HCT116 (cell line): ENCODE measurements at regions not wholly inside any gene's neighbourhood (a gene's known extent, or its start where the extent isn't known, plus 50 kb on each side); places are given as distances from the start of the nearest gene placed in this dataset.
"Not testable (repeated sequence)": the region's sequence is repeated elsewhere in the genome, so short reads cannot be mapped to it uniquely, and the experiment has no call there.

Experiments
- ATAC-seq: fragments of 200-7000 bp; cut with Tn5 transposase; 2 replicates; pipeline ENCODE4 v1.9.1; 2020; ENCODE audit warnings: mild to moderate bottlenecking, moderate library complexity
- BruUV-seq: library from RNA; stranded (reverse); fragments of 400-500 nt; replicated peaks from 2 replicates; lab custom pipeline; 2021; lab: Mats Ljungman, UMichigan
- CTCF ChIA-PET: fragments of 300-600 bp; sonication (Branson Sonifier 250); formaldehyde crosslinking; loops from one replicate; lab custom pipeline; 2021; ENCODE audit warnings: antibody characterized with exemption; lab: Charles Lee
- POLR2A ChIA-PET: fragments of 300-600, 350-600 bp; sonication (Branson Sonifier 250); formaldehyde crosslinking; loops from one replicate; lab custom pipeline; 2021; ENCODE audit warnings: antibody characterized with exemption; lab: Charles Lee
- RAD21 ChIA-PET, 2 experiments: fragments of 300-600 bp; sonication (Branson Sonifier 250); formaldehyde crosslinking; loops; one replicate each; lab custom pipeline; 2023; ENCODE audit warnings: low total read pairs in 2 of 2; ENCODE audit not compliant: uncharacterized antibody in 2 of 2, unreplicated experiment in 2 of 2, low non-redundant PET in 1 of 2; lab: Charles Lee
- DNase-seq: peaks from one replicate; pipeline ENCODE4 v3.0.0-alpha.2; 2010; ENCODE audit warnings: low read depth, low spot score
- H2AFZ ChIP-seq: fragments of 200-600 bp; shearing (Covaris generic), sonication (generic); 2 replicates; pipeline ENCODE4 v1.6.1; 2017; ENCODE audit warnings: low read depth, mixed run types, mixed read lengths, antibody characterized with exemption, low read length; ENCODE audit not compliant: poor library complexity, severe bottlenecking
- H3K27ac ChIP-seq: 2 replicates; pipeline ENCODE4 v1.5.1; 2012; ENCODE audit warnings: low read depth, low read length
- H3K27me3 ChIP-seq: fragments of 200-600 bp; sonication (generic); 2 replicates; pipeline ENCODE4 v1.6.1; 2016; ENCODE audit warnings: mixed run types, low read length, mixed read lengths; ENCODE audit not compliant: insufficient read depth
- H3K36me3 ChIP-seq, 2 experiments: fragments of 200-500 bp in 1 of 2; fragments of 200-600 bp in 1 of 2; sonication (Bioruptor generic) in 1 of 2; sonication (generic) in 1 of 2; 2 replicates each; pipeline versions ENCODE4 v1.5.1 to v1.6.1; 2014 to 2016; ENCODE audit warnings: low read length in 2 of 2, inconsistent platforms in 1 of 2, mixed read lengths in 1 of 2, mixed run types in 1 of 2; ENCODE audit not compliant: insufficient read depth in 2 of 2, control insufficient read depth in 1 of 2
- H3K4me1 ChIP-seq, 2 experiments: fragments of 200-600 bp in 1 of 2; sonication (generic) in 1 of 2; 2 replicates each; pipeline versions ENCODE4 v1.5.1 to v1.6.1; 2012 to 2017; ENCODE audit warnings: low read length in 2 of 2, inconsistent platforms in 1 of 2, mild to moderate bottlenecking in 1 of 2, mixed read lengths in 1 of 2, mixed run types in 1 of 2, moderate library complexity in 1 of 2; ENCODE audit not compliant: insufficient read depth in 2 of 2, control insufficient read depth in 1 of 2
- H3K4me2 ChIP-seq: fragments of 200-600 bp; sonication (generic); 2 replicates; pipeline ENCODE4 v1.6.1; 2017; ENCODE audit warnings: mixed run types, low read length, mixed read lengths
- H3K4me3 ChIP-seq, 2 experiments: fragments of 200-600 bp in 1 of 2; sonication (generic) in 1 of 2; replicated peaks in 1 of 2; 2 replicates each; pipeline ENCODE4 v1.5.1; 2011 to 2016; ENCODE audit warnings: low read length in 2 of 2, control low read depth in 1 of 2, low read depth in 1 of 2, mild to moderate bottlenecking in 1 of 2, mixed read lengths in 1 of 2, mixed run types in 1 of 2
- H3K79me2 ChIP-seq: fragments of 200-600 bp; sonication (generic); 2 replicates; pipeline ENCODE4 v1.6.1; 2017; ENCODE audit warnings: mild to moderate bottlenecking, mixed run types, low read length, moderate library complexity, mixed read lengths; ENCODE audit not compliant: insufficient read depth
- H3K9ac ChIP-seq: fragments of 200-600 bp; sonication (generic); 2 replicates; pipeline ENCODE4 v1.6.1; 2016; ENCODE audit warnings: low read length, mixed read lengths
- H3K9me2 ChIP-seq: fragments of 200-600 bp; sonication (generic), shearing (Covaris generic); 2 replicates; pipeline ENCODE4 v1.6.1; 2017; ENCODE audit warnings: mixed run types, mild to moderate bottlenecking, moderate library complexity; ENCODE audit not compliant: insufficient read depth
- H3K9me3 ChIP-seq, 2 experiments: fragments of 200-500 bp in 1 of 2; fragments of 200-600 bp in 1 of 2; sonication (Bioruptor generic) in 1 of 2; sonication (generic) in 1 of 2; 2 replicates each; pipeline ENCODE4 v1.6.1; 2014 to 2017; ENCODE audit warnings: low read length in 2 of 2, mixed read lengths in 2 of 2, inconsistent platforms in 1 of 2, low read depth in 1 of 2, mild to moderate bottlenecking in 1 of 2, mixed run types in 1 of 2, moderate library complexity in 1 of 2; ENCODE audit not compliant: control insufficient read depth in 1 of 2, insufficient read depth in 1 of 2
- H4K20me1 ChIP-seq: fragments of 200-600 bp; sonication (generic), shearing (Covaris generic); 2 replicates; pipeline ENCODE4 v1.6.1; 2017; ENCODE audit warnings: mixed run types, mild to moderate bottlenecking, moderate library complexity; ENCODE audit not compliant: insufficient read depth
- CEBPB ChIP-seq: IDR thresholded peaks from 2 replicates; pipeline ENCODE4 v1.6.1; 2012; ENCODE audit warnings: low read depth
- CTCF ChIP-seq, 3 experiments: fragments of 200-600 bp in 1 of 3; sonication (generic) in 1 of 3; IDR thresholded peaks in 2 of 3; conservative IDR thresholded peaks in 1 of 3; 2 replicates each; pipeline ENCODE4 v1.5.1; 2012 to 2017; ENCODE audit warnings: low read depth in 2 of 3, low read length in 2 of 3, antibody characterized with exemption in 1 of 3, borderline replicate concordance in 1 of 3, control low read depth in 1 of 3, mild to moderate bottlenecking in 1 of 3, mixed read lengths in 1 of 3, mixed run types in 1 of 3, moderate library complexity in 1 of 3; ENCODE audit not compliant: insufficient read depth in 1 of 3
- EZH2 ChIP-seq: fragments of 200-600 bp; sonication (generic); IDR thresholded peaks from 2 replicates; pipeline ENCODE4 v1.6.1; 2017; ENCODE audit warnings: antibody characterized with exemption, mixed run types
- POLR2AphosphoS5 ChIP-seq: IDR thresholded peaks from 2 replicates; pipeline ENCODE4 v1.6.1; 2011; ENCODE audit warnings: mild to moderate bottlenecking, low read depth, low read length, moderate library complexity
- SIN3A ChIP-seq: IDR thresholded peaks from 2 replicates; pipeline ENCODE4 v1.6.1; 2012; ENCODE audit warnings: low read depth
- ZNF274 ChIP-seq: fragments of 200-500 bp; sonication (Bioruptor generic); IDR thresholded peaks from 2 replicates; pipeline ENCODE4 v1.6.1; 2014; ENCODE audit warnings: mild to moderate bottlenecking, low read depth, low read length, inconsistent platforms
- intact Hi-C: fragments of 100-400 bp; cut with micrococcal nuclease; formaldehyde crosslinking; loops from 2 replicates; pipeline ENCODE4 v1.10.0; 2022
- TF ChIP-seq, protein P1 (sequence below): IDR thresholded peaks from 2 replicates; pipeline ENCODE4 v1.6.1; 2012

DNA sequence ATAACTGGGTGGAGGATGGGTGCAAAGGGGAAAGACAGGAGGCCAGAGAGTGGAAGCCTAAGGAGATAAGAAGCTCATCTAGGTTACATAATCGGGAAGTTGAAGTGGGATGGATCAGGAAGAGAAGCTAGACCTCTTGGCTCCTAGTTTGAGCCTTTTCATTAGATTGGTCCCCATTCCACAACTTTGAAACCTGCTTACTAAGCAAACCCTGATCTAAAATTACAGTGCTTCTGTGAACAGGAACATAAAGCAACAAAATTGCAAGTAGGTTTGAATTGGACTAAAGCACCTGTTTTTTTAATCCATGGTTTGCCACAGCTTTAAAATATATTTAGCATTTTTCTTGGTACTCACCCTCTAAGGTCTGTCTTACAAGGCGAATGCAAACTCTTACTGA lies 80.4 kb upstream of the EED start:
- Histone ChIP-seq H3K4me2 (no peak overlapping the region), H3K9ac (no peak overlapping the region), H4K20me1 (no peaks in the 10 kb centered on the region), H3K9me2 (no peaks in the 10 kb centered on the region), H3K79me2 (no peaks in the 10 kb centered on the region), H3K9me3 (no peaks in the 10 kb centered on the region), H2AFZ (no peak overlapping the region), H3K36me3 (no peaks in the 10 kb centered on the region), H3K27ac (no peak overlapping the region), H3K27me3 (no peaks in the 10 kb centered on the region), H3K4me3 (no peak overlapping the region), H3K4me1 (peaks cover 0 to 3% of the 10 kb centered on the region in 2 experiments; a peak in 1 of 4 replicates)
- no TSS peak for BruUV-seq
- ATAC-seq, result no peak
- ChIA-PET CTCF (no interaction called here), RAD21 (no interaction called here), POLR2A (no interaction called here)
- no peak for DNase-seq
- TF ChIP-seq ZNF274, result no peak
- intact Hi-C loops, result no loop called here

- H3K4me3 ChIP-seq, POLR2A ChIA-PET, DNase-seq, H2AFZ ChIP-seq, H4K20me1 ChIP-seq, H3K4me2 ChIP-seq, H3K27me3 ChIP-seq, intact Hi-C loops, RAD21 ChIA-PET, H3K4me1 ChIP-seq, BruUV-seq, H3K27ac ChIP-seq, H3K9me2 ChIP-seq, H3K9me3 ChIP-seq, ATAC-seq, H3K36me3 ChIP-seq, H3K79me2 ChIP-seq, CTCF ChIA-PET, H3K9ac ChIP-seq: not testable (repeated sequence)
These were observed 81.2 kb upstream of the EED start for GRCh38 chr11:86163221-86163876.

DNA sequence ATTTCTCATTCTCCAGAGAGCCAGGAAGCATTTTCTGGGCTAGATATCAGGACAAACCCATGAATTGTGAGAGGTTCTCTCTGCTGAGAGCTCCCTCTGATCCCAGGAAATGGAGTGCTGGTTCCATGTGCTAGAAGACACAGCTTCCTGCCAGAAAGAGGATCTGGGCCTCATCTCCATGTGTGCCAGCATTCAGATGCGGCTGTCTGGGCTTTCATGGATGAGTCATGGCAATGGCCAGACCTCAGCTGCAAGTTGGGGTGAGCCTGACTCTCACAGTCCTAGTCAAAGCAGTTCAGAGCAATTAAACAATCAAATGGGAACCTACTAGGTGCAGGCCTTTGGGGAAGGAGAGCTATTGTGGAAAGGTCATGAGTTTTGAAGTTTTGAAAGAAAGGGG lies 82.3 kb upstream of the EED start:
- ChIA-PET CTCF (no interaction called here), RAD21 (no interaction called here), POLR2A (no interaction called here)
- ATAC-seq (no peak), DNase-seq (no peak)
- Histone ChIP-seq H3K27me3 (no peaks in the 10 kb centered on the region), H3K4me1 (peaks cover 0 to 3% of the 10 kb centered on the region in 2 experiments; a peak in 1 of 4 replicates), H3K9me3 (no peaks in the 10 kb centered on the region), H3K4me3 (no peak overlapping the region), H2AFZ (no peak overlapping the region), H3K36me3 (no peaks in the 10 kb centered on the region), H3K27ac (no peak overlapping the region), H4K20me1 (no peaks in the 10 kb centered on the region), H3K9me2 (no peaks in the 10 kb centered on the region), H3K9ac (no peak overlapping the region), H3K4me2 (no peak overlapping the region), H3K79me2 (no peaks in the 10 kb centered on the region)
- intact Hi-C loops, result no loop called here
- BruUV-seq, result no TSS peak
- TF ChIP-seq, protein P1, sequence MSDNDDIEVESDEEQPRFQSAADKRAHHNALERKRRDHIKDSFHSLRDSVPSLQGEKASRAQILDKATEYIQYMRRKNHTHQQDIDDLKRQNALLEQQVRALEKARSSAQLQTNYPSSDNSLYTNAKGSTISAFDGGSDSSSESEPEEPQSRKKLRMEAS, result no peak
- no peak for TF ChIP-seq CEBPB
- TF ChIP-seq POLR2AphosphoS5, result no peak
- no peak for TF ChIP-seq EZH2
- TF ChIP-seq CTCF (IDR thresholded peaks at IDR 0.05 in 2 of 3, conservative IDR thresholded peaks at IDR 0.05 in 1 of 3; ENCODE audit: borderline replicate concordance in 1 of 3, insufficient read depth in 1 of 3, low read depth in 2 of 3, low read length in 2 of 3), result no peak
- TF ChIP-seq SIN3A, result no peak
